PC-3 (cell line): ENCODE measurements at regions not wholly inside any gene's neighbourhood (a gene's known extent, or its start where the extent isn't known, plus 50 kb on each side); places are given as distances from the start of the nearest gene placed in this dataset.

ENCODE experiments used
- ATAC-seq: fragments of 200-7000 bp; cut with Tn5 transposase; 2 replicates; pipeline ENCODE4 v1.9.1; 2020; ENCODE audit warnings: mild to moderate bottlenecking, moderate library complexity
- BruUV-seq: library from RNA; stranded (reverse); fragments of 400-500 nt; replicated peaks from 2 replicates; lab custom pipeline; 2021; lab: Mats Ljungman, UMichigan
- CTCF ChIA-PET: fragments of 300-600 bp; sonication (Branson Sonifier 250); formaldehyde crosslinking; loops from one replicate; lab custom pipeline; 2022; ENCODE audit warnings: antibody characterized with exemption; lab: Charles Lee
- POLR2A ChIA-PET: fragments of 300-600 bp; sonication (Branson Sonifier 250); formaldehyde crosslinking; loops from one replicate; lab custom pipeline; 2022; ENCODE audit warnings: antibody characterized with exemption; ENCODE audit not compliant: unreplicated experiment; lab: Charles Lee
- DNase-seq: peaks from one replicate; pipeline ENCODE4 v3.0.0-alpha.2; 2015
- H2AFZ ChIP-seq: fragments of 300-600 bp; sonication (generic); 2 replicates; pipeline ENCODE4 v1.6.0; 2016; ENCODE audit warnings: antibody characterized with exemption, low read length
- H3F3A ChIP-seq: fragments of 300-600 bp; sonication (generic); one replicate; pipeline ENCODE4 v1.6.0; 2017; ENCODE audit warnings: antibody characterized with exemption, low read length, control low read depth, mild to moderate bottlenecking; ENCODE audit not compliant: unreplicated experiment
- H3K27ac ChIP-seq: fragments of 300-600 bp; sonication (generic); 2 replicates; pipeline ENCODE4 v1.5.1; 2016; ENCODE audit warnings: mild to moderate bottlenecking, low read length
- H3K27me3 ChIP-seq: fragments of 300-600 bp; sonication (generic); 2 replicates; pipeline ENCODE4 v1.6.1; 2016; ENCODE audit warnings: low read length, mixed read lengths
- H3K36me3 ChIP-seq: fragments of 300-600 bp; sonication (generic); 2 replicates; pipeline ENCODE4 v1.6.1; 2016; ENCODE audit warnings: low read depth, mixed run types, low read length, mixed read lengths
- H3K4me1 ChIP-seq: fragments of 300-600 bp; sonication (generic); 2 replicates; pipeline ENCODE4 v1.5.1; 2016; ENCODE audit warnings: low read length; ENCODE audit not compliant: insufficient read depth
- H3K4me2 ChIP-seq: fragments of 300-600 bp; sonication (generic); 2 replicates; pipeline ENCODE4 v1.6.0; 2016; ENCODE audit warnings: low read length
- H3K4me3 ChIP-seq: fragments of 300-600 bp; sonication (generic); 2 replicates; pipeline ENCODE4 v1.5.1; 2016; ENCODE audit warnings: mild to moderate bottlenecking, low read length, mixed read lengths
- H3K79me2 ChIP-seq: fragments of 300-600 bp; sonication (generic); 2 replicates; pipeline ENCODE4 v1.6.1; 2017; ENCODE audit warnings: low read length, mixed read lengths
- H3K9ac ChIP-seq: fragments of 300-600 bp; sonication (generic); 2 replicates; pipeline ENCODE4 v1.6.0; 2016; ENCODE audit warnings: mild to moderate bottlenecking, low read length
- H3K9me2 ChIP-seq: fragments of 300-600 bp; sonication (generic); replicated peaks from 2 replicates; pipeline ENCODE4 v1.6.1; 2016; ENCODE audit warnings: mixed run types, low read length, mixed read lengths
- H3K9me3 ChIP-seq: fragments of 300-600 bp; sonication (generic); 2 replicates; pipeline ENCODE4 v1.6.1; 2016; ENCODE audit warnings: low read length, mixed read lengths
- H4K20me1 ChIP-seq: fragments of 300-600 bp; sonication (generic); 2 replicates; pipeline ENCODE4 v1.6.1; 2016; ENCODE audit warnings: low read length, mixed read lengths
- EZH2 ChIP-seq: fragments of 300-600 bp; sonication (generic); IDR thresholded peaks from one replicate; pipeline ENCODE4 v1.6.1; 2017; ENCODE audit warnings: antibody characterized with exemption, mild to moderate bottlenecking, low read length; ENCODE audit not compliant: unreplicated experiment
- EZH2phosphoT487 ChIP-seq: fragments of 300-600 bp; sonication (generic); IDR thresholded peaks from 2 replicates; pipeline ENCODE4 v1.6.1; 2018; ENCODE audit warnings: mild to moderate bottlenecking, antibody characterized with exemption, low read length, borderline replicate concordance
- intact Hi-C: fragments of 100-400 bp; cut with micrococcal nuclease; formaldehyde crosslinking; loops from 2 replicates; pipeline ENCODE4 v1.9.0; 2023
- TF ChIP-seq, protein P1 (sequence below): fragments of 300-600 bp; sonication (generic); conservative IDR thresholded peaks from 2 replicates; pipeline ENCODE4 v1.5.1; 2017; ENCODE audit warnings: antibody characterized with exemption, low read depth, mild to moderate bottlenecking, low read length

DNA sequence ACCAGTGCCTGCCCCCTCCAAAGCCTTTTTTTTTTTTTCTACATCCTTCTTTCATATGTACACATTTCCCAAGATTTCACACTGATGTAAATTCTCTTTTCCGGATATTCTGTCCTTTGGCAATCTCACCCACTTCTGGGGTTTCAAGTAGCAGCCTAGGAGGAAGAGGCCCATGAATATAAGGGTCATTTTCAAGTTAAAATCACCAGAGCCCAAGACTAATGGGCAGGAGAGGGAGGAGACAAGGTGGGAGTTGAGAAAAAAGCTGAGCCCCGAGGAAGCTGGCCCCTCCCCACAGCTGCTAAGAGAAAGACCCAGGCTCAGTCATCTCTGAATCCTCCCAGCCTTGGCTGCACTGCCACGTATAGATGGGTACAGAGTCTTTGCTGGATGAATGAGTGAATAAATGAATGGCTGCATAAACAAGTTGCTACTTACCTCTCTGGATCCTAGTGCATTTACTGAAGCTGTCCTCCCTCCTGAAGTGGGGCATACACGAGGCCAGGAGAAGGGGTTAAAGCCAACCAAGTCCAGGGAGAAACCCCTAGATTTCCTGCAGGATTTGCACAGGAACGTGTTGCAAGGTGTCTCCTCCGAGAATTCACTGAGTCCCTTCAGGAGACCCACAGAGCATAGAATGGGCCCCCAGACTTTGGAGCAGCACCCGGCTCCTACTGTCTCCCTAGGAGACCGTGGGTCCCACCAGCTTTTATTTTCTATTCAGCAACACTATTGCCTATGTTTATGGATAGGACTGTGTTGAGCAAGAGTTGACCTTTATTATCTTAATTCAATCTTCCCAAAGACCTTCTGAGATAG lies 100.8 kb upstream of the LIPC start:
- ChIA-PET CTCF (no interaction called here), POLR2A (interaction anchor here (0.7 kb wide), 1 partner anchor 60 kb away, joined by 5 read pairs; no protein-coding TSS in a partner anchor)
- no peak for ATAC-seq
- Histone ChIP-seq H3K27ac (peak overlapping the region; percentile 100), H4K20me1 (no peaks in the 10 kb centered on the region), H3K4me1 (peaks cover 43% of the 10 kb centered on the region), H2AFZ (no peak overlapping the region), H3K79me2 (no peaks in the 10 kb centered on the region), H3K4me3 (no peak overlapping the region; the same call in 1 of the 2 replicates), H3K9ac (peak overlapping the region; percentile 85), H3K27me3 (no peaks in the 10 kb centered on the region), H3K9me2 (no peaks in the 10 kb centered on the region), H3K36me3 (no peaks in the 10 kb centered on the region; the same call in 1 of the 2 replicates), H3K9me3 (no peaks in the 10 kb centered on the region), H3F3A (peaks cover 4% of the 10 kb centered on the region), H3K4me2 (peak overlapping the region; percentile 67)
- intact Hi-C loops: loop anchor here (5.0 kb wide), 1 partner anchor 44 kb away; no protein-coding TSS in a partner anchor
- no TSS peak for BruUV-seq
- TF ChIP-seq EZH2 (no peak), EZH2phosphoT487 (no peak)
- TF ChIP-seq, protein P1, sequence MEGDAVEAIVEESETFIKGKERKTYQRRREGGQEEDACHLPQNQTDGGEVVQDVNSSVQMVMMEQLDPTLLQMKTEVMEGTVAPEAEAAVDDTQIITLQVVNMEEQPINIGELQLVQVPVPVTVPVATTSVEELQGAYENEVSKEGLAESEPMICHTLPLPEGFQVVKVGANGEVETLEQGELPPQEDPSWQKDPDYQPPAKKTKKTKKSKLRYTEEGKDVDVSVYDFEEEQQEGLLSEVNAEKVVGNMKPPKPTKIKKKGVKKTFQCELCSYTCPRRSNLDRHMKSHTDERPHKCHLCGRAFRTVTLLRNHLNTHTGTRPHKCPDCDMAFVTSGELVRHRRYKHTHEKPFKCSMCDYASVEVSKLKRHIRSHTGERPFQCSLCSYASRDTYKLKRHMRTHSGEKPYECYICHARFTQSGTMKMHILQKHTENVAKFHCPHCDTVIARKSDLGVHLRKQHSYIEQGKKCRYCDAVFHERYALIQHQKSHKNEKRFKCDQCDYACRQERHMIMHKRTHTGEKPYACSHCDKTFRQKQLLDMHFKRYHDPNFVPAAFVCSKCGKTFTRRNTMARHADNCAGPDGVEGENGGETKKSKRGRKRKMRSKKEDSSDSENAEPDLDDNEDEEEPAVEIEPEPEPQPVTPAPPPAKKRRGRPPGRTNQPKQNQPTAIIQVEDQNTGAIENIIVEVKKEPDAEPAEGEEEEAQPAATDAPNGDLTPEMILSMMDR: no peak
- no peak for DNase-seq

DNA sequence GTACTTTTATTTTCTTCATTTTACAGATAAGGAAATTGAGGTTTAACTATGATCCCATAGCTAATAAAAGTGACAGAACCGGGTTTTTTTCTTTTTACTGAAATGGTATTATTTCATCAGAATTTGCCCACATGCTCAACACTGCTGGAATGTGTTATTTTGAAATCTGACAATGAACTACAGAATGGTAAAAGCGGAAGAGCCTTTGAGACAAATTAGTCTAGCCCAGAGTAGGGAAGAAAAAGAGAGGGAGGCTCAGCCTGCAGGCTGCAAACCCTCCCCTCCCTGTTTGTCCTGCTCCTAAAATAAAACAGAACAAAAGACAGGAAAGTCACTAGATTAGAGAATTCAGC lies 100.3 kb upstream of the LIPC start:
- peak overlapping the region; percentile 25; the same call in 1 of the 2 replicates for H3K4me3 ChIP-seq
- no TSS peak for BruUV-seq
- no peaks in the 10 kb centered on the region for H3K79me2 ChIP-seq
- peaks cover 4% of the 10 kb centered on the region for H3F3A ChIP-seq
- no peaks in the 10 kb centered on the region; the same call in 1 of the 2 replicates for H3K36me3 ChIP-seq
- no peak for ATAC-seq
- no peaks in the 10 kb centered on the region for H4K20me1 ChIP-seq
- DNase-seq: no peak
- ChIA-PET CTCF (interaction anchor here (0.5 to 0.7 kb wide), 2 partner anchors 133 to 137 kb away, joined by 3 read pairs; no protein-coding TSS in a partner anchor), POLR2A (interaction anchor here (0.7 kb wide), 1 partner anchor 60 kb away, joined by 5 read pairs; no protein-coding TSS in a partner anchor)
- no peaks in the 10 kb centered on the region for H3K9me2 ChIP-seq
- H3K4me1 ChIP-seq: peaks cover 43% of the 10 kb centered on the region
- H3K9ac ChIP-seq: peak overlapping the region; percentile 85
- peak overlapping the region; percentile 100 for H3K27ac ChIP-seq
- no peaks in the 10 kb centered on the region for H3K9me3 ChIP-seq
- H2AFZ ChIP-seq: no peak overlapping the region
- intact Hi-C loops: loop anchor here (5.0 kb wide), 1 partner anchor 44 kb away; no protein-coding TSS in a partner anchor
- H3K27me3 ChIP-seq: no peaks in the 10 kb centered on the region
- peak overlapping the region; percentile 67 for H3K4me2 ChIP-seq
- TF ChIP-seq EZH2phosphoT487 (no peak), EZH2 (no peak)
- TF ChIP-seq, protein P1: no peak
